RPMI8226 (cell line): ENCODE measurements at regions not wholly inside any gene's neighbourhood (a gene's known extent, or its start where the extent isn't known, plus 50 kb on each side); places are given as distances from the start of the nearest gene placed in this dataset.
A peak's percentile ranks its signal among the peaks of the same experiment; 100 is the strongest.
"Not testable (repeated sequence)": the region's sequence is repeated elsewhere in the genome, so short reads cannot be mapped to it uniquely, and the experiment has no call there.

Source experiments
- DNase-seq: peaks from one replicate; pipeline ENCODE4 v3.0.0-alpha.2; 2015

GRCh38 chr11:134841972-134842371, 429.9 kb upstream of the B3GAT1 start:
- no peak for DNase-seq

- DNase-seq: no peak
Measured at GRCh38 chr11:134841411-134841810, 429.4 kb upstream of the B3GAT1 start.

- no peak for DNase-seq
Measured at GRCh38 chr11:134840945-134841344, 428.9 kb upstream of the B3GAT1 start.

GRCh38 chr11:134840165-134840564, 428.1 kb upstream of the B3GAT1 start:
- DNase-seq: not testable (repeated sequence)

GRCh38 chr11:134838708-134839107, 426.7 kb upstream of the B3GAT1 start:
- no peak for DNase-seq

- no peak for DNase-seq
Measured at GRCh38 chr11:134837887-134838232, 425.8 kb upstream of the B3GAT1 start.

- DNase-seq: no peak
Measured at GRCh38 chr11:134837166-134837886, 425.3 kb upstream of the B3GAT1 start.

GRCh38 chr11:134836561-134836960, 424.5 kb upstream of the B3GAT1 start:
- DNase-seq: no peak

GRCh38 chr11:134835561-134835960, 423.5 kb upstream of the B3GAT1 start:
- no peak for DNase-seq

- no peak for DNase-seq
Measured at GRCh38 chr11:134830312-134830711, 418.3 kb upstream of the B3GAT1 start.

GRCh38 chr11:134823970-134824369, 411.9 kb upstream of the B3GAT1 start:
- no peak for DNase-seq

- peak; percentile 14 for DNase-seq
Measured at GRCh38 chr11:134822897-134823296, 410.9 kb upstream of the B3GAT1 start.

- DNase-seq: no peak
Measured at GRCh38 chr11:134821422-134821821, 409.4 kb upstream of the B3GAT1 start.

- no peak for DNase-seq
Measured at GRCh38 chr11:134819041-134819440, 407.0 kb upstream of the B3GAT1 start.

- no peak for DNase-seq
Measured at GRCh38 chr11:134818516-134818915, 406.5 kb upstream of the B3GAT1 start.

- no peak for DNase-seq
Measured at GRCh38 chr11:134815404-134815803, 403.4 kb upstream of the B3GAT1 start.

GRCh38 chr11:134807997-134808396, 396.0 kb upstream of the B3GAT1 start:
- DNase-seq: no peak

GRCh38 chr11:134802598-134802997, 390.6 kb upstream of the B3GAT1 start:
- DNase-seq: no peak

- DNase-seq: no peak
Measured at GRCh38 chr11:134802116-134802515, 390.1 kb upstream of the B3GAT1 start.

- no peak for DNase-seq
Measured at GRCh38 chr11:134801570-134801969, 389.5 kb upstream of the B3GAT1 start.

- DNase-seq: no peak
Measured at GRCh38 chr11:134800826-134801225, 388.8 kb upstream of the B3GAT1 start.

- DNase-seq: no peak
Measured at GRCh38 chr11:134800130-134800529, 388.1 kb upstream of the B3GAT1 start.

- no peak for DNase-seq
Measured at GRCh38 chr11:134799386-134799785, 387.3 kb upstream of the B3GAT1 start.

GRCh38 chr11:134797411-134798089, 385.5 kb upstream of the B3GAT1 start:
- no peak for DNase-seq

- DNase-seq: no peak
Measured at GRCh38 chr11:134795017-134795416, 383.0 kb upstream of the B3GAT1 start.
